ENCODE measurements at regions not wholly inside any gene's neighbourhood (a gene's known extent, or its start where the extent isn't known, plus 50 kb on each side); places are given as distances from the start of the nearest gene placed in this dataset.

- TF ChIP-seq, protein P1, sequence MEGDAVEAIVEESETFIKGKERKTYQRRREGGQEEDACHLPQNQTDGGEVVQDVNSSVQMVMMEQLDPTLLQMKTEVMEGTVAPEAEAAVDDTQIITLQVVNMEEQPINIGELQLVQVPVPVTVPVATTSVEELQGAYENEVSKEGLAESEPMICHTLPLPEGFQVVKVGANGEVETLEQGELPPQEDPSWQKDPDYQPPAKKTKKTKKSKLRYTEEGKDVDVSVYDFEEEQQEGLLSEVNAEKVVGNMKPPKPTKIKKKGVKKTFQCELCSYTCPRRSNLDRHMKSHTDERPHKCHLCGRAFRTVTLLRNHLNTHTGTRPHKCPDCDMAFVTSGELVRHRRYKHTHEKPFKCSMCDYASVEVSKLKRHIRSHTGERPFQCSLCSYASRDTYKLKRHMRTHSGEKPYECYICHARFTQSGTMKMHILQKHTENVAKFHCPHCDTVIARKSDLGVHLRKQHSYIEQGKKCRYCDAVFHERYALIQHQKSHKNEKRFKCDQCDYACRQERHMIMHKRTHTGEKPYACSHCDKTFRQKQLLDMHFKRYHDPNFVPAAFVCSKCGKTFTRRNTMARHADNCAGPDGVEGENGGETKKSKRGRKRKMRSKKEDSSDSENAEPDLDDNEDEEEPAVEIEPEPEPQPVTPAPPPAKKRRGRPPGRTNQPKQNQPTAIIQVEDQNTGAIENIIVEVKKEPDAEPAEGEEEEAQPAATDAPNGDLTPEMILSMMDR (IDR thresholded peaks at IDR 0.05) = no peak
- TF ChIP-seq ZBTB21 (CRISPR knock-in tag; IDR thresholded peaks at IDR 0.05; ENCODE audit: borderline replicate concordance) (no peak), FOXK1 (CRISPR knock-in tag; IDR thresholded peaks at IDR 0.05) (no peak), CREB1 (CRISPR knock-in tag; IDR thresholded peaks at IDR 0.05) (no peak), NR2C2 (CRISPR knock-in tag; IDR thresholded peaks at IDR 0.05) (no peak)
- TF ChIP-seq, protein P2, sequence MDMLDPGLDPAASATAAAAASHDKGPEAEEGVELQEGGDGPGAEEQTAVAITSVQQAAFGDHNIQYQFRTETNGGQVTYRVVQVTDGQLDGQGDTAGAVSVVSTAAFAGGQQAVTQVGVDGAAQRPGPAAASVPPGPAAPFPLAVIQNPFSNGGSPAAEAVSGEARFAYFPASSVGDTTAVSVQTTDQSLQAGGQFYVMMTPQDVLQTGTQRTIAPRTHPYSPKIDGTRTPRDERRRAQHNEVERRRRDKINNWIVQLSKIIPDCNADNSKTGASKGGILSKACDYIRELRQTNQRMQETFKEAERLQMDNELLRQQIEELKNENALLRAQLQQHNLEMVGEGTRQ (CRISPR knock-in tag; IDR thresholded peaks at IDR 0.05) = no peak
Observed at GRCh38 chr15:23764306-23764705, 77.2 kb upstream of the NDN start.
